ENCODE measurements at regions not wholly inside any gene's neighbourhood (a gene's known extent, or its start where the extent isn't known, plus 50 kb on each side); places are given as distances from the start of the nearest gene placed in this dataset.

DNA sequence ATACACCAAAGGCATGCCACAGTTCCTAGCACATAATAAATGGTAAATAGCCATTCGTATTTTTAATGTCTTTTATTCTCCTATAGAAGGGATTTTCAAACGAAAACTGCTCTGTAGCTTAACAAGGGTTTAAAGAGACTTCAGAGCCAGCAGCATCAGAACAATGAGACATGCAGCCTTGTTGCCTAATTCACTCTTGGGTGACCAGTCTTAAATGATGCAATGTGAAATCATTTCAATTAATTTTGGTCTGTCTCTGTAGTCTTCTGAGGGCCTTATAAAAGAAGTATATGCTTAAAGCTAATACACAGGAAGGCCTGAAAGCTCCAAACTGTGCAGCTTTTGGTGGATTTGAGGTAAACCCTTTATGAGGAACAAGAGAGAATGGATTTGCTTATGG lies 888.8 kb upstream of the WWC1 start:
- Histone ChIP-seq H3K4me1 (ENCODE audit: control insufficient read depth, extremely low read depth, insufficient read depth, low read length) (no peaks in the 10 kb centered on the region), H4K20me1 (replicated peaks; ENCODE audit: control insufficient read depth, extremely low read depth, insufficient read depth, low read length) (no peaks in the 10 kb centered on the region), H3K27ac (ENCODE audit: insufficient read depth, low read depth, low read length) (no peak overlapping the region), H3K4me3 (replicated peaks in 1 of 3; ENCODE audit: insufficient read depth in 1 of 3, low read depth in 1 of 3, low read length in 3 of 3) (no peak overlapping the region), H3K79me2 (ENCODE audit: control insufficient read depth, insufficient read depth, low read length) (no peaks in the 10 kb centered on the region), H2AFZ (ENCODE audit: low read depth, low read length) (no peak overlapping the region), H3K4me2 (ENCODE audit: insufficient read depth, low read length) (no peak overlapping the region), H3K9me1 (replicated peaks; ENCODE audit: control insufficient read depth, extremely low read depth, insufficient read depth, low read length) (no peaks in the 10 kb centered on the region), H3K36me3 (ENCODE audit: control insufficient read depth in 2 of 2, extremely low read depth in 1 of 2, insufficient read depth in 2 of 2, low read length in 2 of 2) (no peaks in the 10 kb centered on the region), H3K9me3 (replicated peaks; ENCODE audit: control insufficient read depth, insufficient read depth, low read length) (no peaks in the 10 kb centered on the region), H3K9ac (replicated peaks; ENCODE audit: extremely low read depth, insufficient read depth, low read length) (no peak overlapping the region), H3K27me3 (ENCODE audit: control insufficient read depth in 2 of 2, insufficient read depth in 2 of 2, low read length in 2 of 2) (no peaks in the 10 kb centered on the region)
- dilution Hi-C loops (cut with MboI; ENCODE audit: extremely low pct_ligation_motif_present, low sequenced_read_pairs) (no loop called here), intact Hi-C loops (cut with micrococcal nuclease) (no loop called here)
- TF ChIP-seq, protein P1, sequence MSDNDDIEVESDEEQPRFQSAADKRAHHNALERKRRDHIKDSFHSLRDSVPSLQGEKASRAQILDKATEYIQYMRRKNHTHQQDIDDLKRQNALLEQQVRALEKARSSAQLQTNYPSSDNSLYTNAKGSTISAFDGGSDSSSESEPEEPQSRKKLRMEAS (IDR thresholded peaks at IDR 0.05; ENCODE audit: insufficient read depth, insufficient read length): no peak
- TF ChIP-seq MYC (IDR thresholded peaks at IDR 0.05; ENCODE audit: low read depth, low read length) (no peak), POLR2A (IDR thresholded peaks at IDR 0.05; ENCODE audit: low read depth, low read length) (no peak)
- TF ChIP-seq, protein P2, sequence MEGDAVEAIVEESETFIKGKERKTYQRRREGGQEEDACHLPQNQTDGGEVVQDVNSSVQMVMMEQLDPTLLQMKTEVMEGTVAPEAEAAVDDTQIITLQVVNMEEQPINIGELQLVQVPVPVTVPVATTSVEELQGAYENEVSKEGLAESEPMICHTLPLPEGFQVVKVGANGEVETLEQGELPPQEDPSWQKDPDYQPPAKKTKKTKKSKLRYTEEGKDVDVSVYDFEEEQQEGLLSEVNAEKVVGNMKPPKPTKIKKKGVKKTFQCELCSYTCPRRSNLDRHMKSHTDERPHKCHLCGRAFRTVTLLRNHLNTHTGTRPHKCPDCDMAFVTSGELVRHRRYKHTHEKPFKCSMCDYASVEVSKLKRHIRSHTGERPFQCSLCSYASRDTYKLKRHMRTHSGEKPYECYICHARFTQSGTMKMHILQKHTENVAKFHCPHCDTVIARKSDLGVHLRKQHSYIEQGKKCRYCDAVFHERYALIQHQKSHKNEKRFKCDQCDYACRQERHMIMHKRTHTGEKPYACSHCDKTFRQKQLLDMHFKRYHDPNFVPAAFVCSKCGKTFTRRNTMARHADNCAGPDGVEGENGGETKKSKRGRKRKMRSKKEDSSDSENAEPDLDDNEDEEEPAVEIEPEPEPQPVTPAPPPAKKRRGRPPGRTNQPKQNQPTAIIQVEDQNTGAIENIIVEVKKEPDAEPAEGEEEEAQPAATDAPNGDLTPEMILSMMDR (IDR thresholded peaks at IDR 0.05; ENCODE audit: extremely low read depth in 1 of 2, insufficient read depth in 1 of 2, low read depth in 1 of 2, low read length in 2 of 2): no peak
- FAIRE-seq (no peak), DNase-seq (ENCODE audit: low read depth, low spot score) (no peak)
- BruUV-seq (replicated peaks): no TSS peak
- ChIA-PET POLR2A (no interaction called here), CTCF (no interaction called here)

DNA sequence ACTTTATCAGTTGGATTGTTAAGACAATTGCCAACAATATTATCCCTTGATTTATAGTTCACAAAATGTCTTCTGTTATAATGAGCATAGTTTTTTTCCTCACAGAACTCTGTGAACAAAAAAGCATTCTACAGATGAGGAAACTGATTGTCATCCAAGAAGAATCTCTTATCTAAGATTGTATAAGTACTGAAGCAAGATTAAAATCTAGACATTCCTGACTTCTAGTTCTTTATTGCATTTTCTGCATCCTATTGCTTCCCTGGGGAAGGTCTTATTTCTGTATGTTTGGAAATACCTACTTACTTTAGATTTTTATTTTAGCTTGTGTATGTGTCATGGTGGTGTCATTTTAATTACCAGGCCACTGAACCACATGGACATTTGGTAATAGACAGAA lies 884.9 kb upstream of the WWC1 start:
- POLR2A ChIA-PET: no interaction called here
- no peaks in the 10 kb centered on the region for H3K9me3 ChIP-seq (replicated peaks; ENCODE audit: control insufficient read depth, insufficient read depth, low read length)

More for the DNA sequence above, 884.9 kb upstream of the WWC1 start:
- H3K27me3 ChIP-seq (ENCODE audit: control insufficient read depth in 2 of 2, insufficient read depth in 2 of 2, low read length in 2 of 2): no peaks in the 10 kb centered on the region
- no peaks in the 10 kb centered on the region for H3K4me1 ChIP-seq (ENCODE audit: control insufficient read depth, extremely low read depth, insufficient read depth, low read length)
- dilution Hi-C loops (cut with MboI; ENCODE audit: extremely low pct_ligation_motif_present, low sequenced_read_pairs) (no loop called here), intact Hi-C loops (cut with micrococcal nuclease) (no loop called here)
- H3K79me2 ChIP-seq (ENCODE audit: control insufficient read depth, insufficient read depth, low read length): no peaks in the 10 kb centered on the region
- H3K36me3 ChIP-seq (ENCODE audit: control insufficient read depth in 2 of 2, extremely low read depth in 1 of 2, insufficient read depth in 2 of 2, low read length in 2 of 2): no peaks in the 10 kb centered on the region
- H3K9me1 ChIP-seq (replicated peaks; ENCODE audit: control insufficient read depth, extremely low read depth, insufficient read depth, low read length): no peaks in the 10 kb centered on the region
- no peak for DNase-seq (ENCODE audit: low read depth, low spot score)
- no peak overlapping the region for H3K4me3 ChIP-seq (replicated peaks in 1 of 3; ENCODE audit: insufficient read depth in 1 of 3, low read depth in 1 of 3, low read length in 3 of 3)
- no peak for TF ChIP-seq GATA2 (IDR thresholded peaks at IDR 0.05; ENCODE audit: insufficient read depth, insufficient read length, low read depth, low read length)
- TF ChIP-seq MYC (IDR thresholded peaks at IDR 0.05; ENCODE audit: low read depth, low read length): no peak
- TF ChIP-seq EZH2 (IDR thresholded peaks at IDR 0.05; ENCODE audit: borderline replicate concordance, low read depth, low read length, severe bottlenecking): no peak
- TF ChIP-seq, protein P2 (IDR thresholded peaks at IDR 0.05; ENCODE audit: extremely low read depth in 1 of 2, insufficient read depth in 1 of 2, low read depth in 1 of 2, low read length in 2 of 2): no peak
- TF ChIP-seq JUN (IDR thresholded peaks at IDR 0.05; ENCODE audit: borderline replicate concordance, insufficient read depth, insufficient read length, low read depth): no peak
- TF ChIP-seq FOS (IDR thresholded peaks at IDR 0.05; ENCODE audit: borderline replicate concordance, insufficient read depth, low read length): no peak
- no peak for TF ChIP-seq POLR2AphosphoS5 (IDR thresholded peaks at IDR 0.05; ENCODE audit: insufficient read depth, low read depth, low read length)
- TF ChIP-seq, protein P1 (IDR thresholded peaks at IDR 0.05; ENCODE audit: insufficient read depth, insufficient read length): no peak
- TF ChIP-seq POLR2A (IDR thresholded peaks at IDR 0.05; ENCODE audit: low read depth, low read length): no peak
- no peak overlapping the region for H3K27ac ChIP-seq (ENCODE audit: insufficient read depth, low read depth, low read length)
- no peak overlapping the region for H3K9ac ChIP-seq (replicated peaks; ENCODE audit: extremely low read depth, insufficient read depth, low read length)
- no peak overlapping the region for H2AFZ ChIP-seq (ENCODE audit: low read depth, low read length)
- FAIRE-seq: no peak
- no peaks in the 10 kb centered on the region for H4K20me1 ChIP-seq (replicated peaks; ENCODE audit: control insufficient read depth, extremely low read depth, insufficient read depth, low read length)
- no TSS peak for BruUV-seq (replicated peaks)
- CTCF ChIA-PET: no interaction called here
- no peak overlapping the region for H3K4me2 ChIP-seq (ENCODE audit: insufficient read depth, low read length)

All from endothelial cell of umbilical vein (primary cell).